RWPE2 (cell line): ENCODE measurements at regions not wholly inside any gene's neighbourhood (a gene's known extent, or its start where the extent isn't known, plus 50 kb on each side); places are given as distances from the start of the nearest gene placed in this dataset.
A peak's percentile ranks its signal among the peaks of the same experiment; 100 is the strongest.

Experiments used
- ATAC-seq: fragments of 200-7000 bp; cut with Tn5 transposase; 3 replicates; pipeline ENCODE4 v1.9.1; 2021; ENCODE audit warnings: low read depth
- DNase-seq: peaks from one replicate; pipeline ENCODE4 v3.0.0-alpha.2; 2020; ENCODE audit warnings: low spot score
- H3K27ac ChIP-seq: fragments of 450-650 bp; 2 replicates; pipeline ENCODE4 v1.5.1; 2017; ENCODE audit warnings: mild to moderate bottlenecking; ENCODE audit not compliant: poor library complexity, severe bottlenecking
- H3K27me3 ChIP-seq: fragments of 250-450 bp; sonication (Bioruptor Pico); 2 replicates; pipeline ENCODE4 v1.5.1; 2021; ENCODE audit warnings: mild to moderate bottlenecking, moderate library complexity; ENCODE audit not compliant: insufficient read depth, poor library complexity, severe bottlenecking
- H3K36me3 ChIP-seq: fragments of 250-450 bp; sonication (Bioruptor Pico); 2 replicates; pipeline ENCODE4 v1.5.1; 2020; ENCODE audit warnings: low read depth, mild to moderate bottlenecking, moderate library complexity
- H3K4me1 ChIP-seq: fragments of 250-450 bp; sonication (Bioruptor Pico); 2 replicates; pipeline ENCODE4 v1.5.1; 2021; ENCODE audit warnings: mild to moderate bottlenecking, moderate library complexity; ENCODE audit not compliant: insufficient read depth, poor library complexity, severe bottlenecking
- H3K4me3 ChIP-seq: fragments of 250-450 bp; sonication (Bioruptor Pico); 2 replicates; pipeline ENCODE4 v1.5.1; 2021; ENCODE audit warnings: mild to moderate bottlenecking, moderate library complexity; ENCODE audit not compliant: severe bottlenecking
- H3K9me3 ChIP-seq: fragments of 250-450 bp; sonication (Bioruptor Pico); 2 replicates; pipeline ENCODE4 v1.5.1; 2021; ENCODE audit warnings: mild to moderate bottlenecking, moderate library complexity; ENCODE audit not compliant: severe bottlenecking
- CTCF ChIP-seq: fragments of 450-650 bp; IDR thresholded peaks from one replicate; pipeline ENCODE4 v1.5.1; 2017; ENCODE audit warnings: mild to moderate bottlenecking, moderate library complexity; ENCODE audit not compliant: poor library complexity, severe bottlenecking

- no peak for DNase-seq
- no peak for TF ChIP-seq CTCF
- no peak overlapping the region for H3K4me3 ChIP-seq
- no peaks in the 10 kb centered on the region for H3K36me3 ChIP-seq
- no peaks in the 10 kb centered on the region for H3K27me3 ChIP-seq
- no peaks in the 10 kb centered on the region for H3K4me1 ChIP-seq
- no peaks in the 10 kb centered on the region for H3K9me3 ChIP-seq
- ATAC-seq: no peak
- H3K27ac ChIP-seq: no peak overlapping the region
Measured at GRCh38 chr3:88707837-88708236, 399.6 kb upstream of the EPHA3 start.

DNA sequence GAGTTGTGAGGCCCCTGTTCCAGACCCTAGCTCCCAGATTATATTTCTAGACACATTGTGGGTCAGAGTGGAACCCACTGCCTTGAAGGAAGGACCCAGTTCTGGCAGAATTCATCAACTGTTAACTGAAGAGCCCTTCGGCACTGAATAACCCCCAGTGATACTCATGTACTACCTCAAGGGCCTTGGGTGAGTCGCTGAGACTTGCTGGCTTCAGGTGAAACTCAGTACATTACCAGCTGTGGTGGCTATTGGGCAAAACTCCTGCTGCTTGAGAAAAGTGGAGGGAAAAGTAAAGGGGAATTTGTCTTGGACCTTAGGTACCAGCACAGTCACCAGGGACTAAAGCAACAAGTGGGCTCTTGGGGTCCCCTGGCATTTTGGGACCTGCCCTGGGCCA is 394.9 kb upstream of the EPHA3 start:
- ATAC-seq: no peak
- no peaks in the 10 kb centered on the region for H3K36me3 ChIP-seq

GRCh38 chr3:88713233-88713691 is 394.2 kb upstream of the EPHA3 start:
- no peak overlapping the region for H3K4me3 ChIP-seq
- DNase-seq (peak; percentile 42), ATAC-seq (peak; percentile 89)
- H3K27me3 ChIP-seq: no peaks in the 10 kb centered on the region
- H3K4me1 ChIP-seq: no peaks in the 10 kb centered on the region
- H3K27ac ChIP-seq: peak overlapping the region; percentile 77
- no peaks in the 10 kb centered on the region for H3K36me3 ChIP-seq
- TF ChIP-seq CTCF: no peak
- H3K9me3 ChIP-seq: no peaks in the 10 kb centered on the region

More for the DNA sequence above, 394.9 kb upstream of the EPHA3 start:
- Histone ChIP-seq H3K4me1 (no peaks in the 10 kb centered on the region), H3K27me3 (no peaks in the 10 kb centered on the region), H3K4me3 (no peak overlapping the region), H3K9me3 (no peaks in the 10 kb centered on the region), H3K27ac (peak overlapping the region; percentile 77)
- no peak for TF ChIP-seq CTCF
- DNase-seq: no peak

DNA sequence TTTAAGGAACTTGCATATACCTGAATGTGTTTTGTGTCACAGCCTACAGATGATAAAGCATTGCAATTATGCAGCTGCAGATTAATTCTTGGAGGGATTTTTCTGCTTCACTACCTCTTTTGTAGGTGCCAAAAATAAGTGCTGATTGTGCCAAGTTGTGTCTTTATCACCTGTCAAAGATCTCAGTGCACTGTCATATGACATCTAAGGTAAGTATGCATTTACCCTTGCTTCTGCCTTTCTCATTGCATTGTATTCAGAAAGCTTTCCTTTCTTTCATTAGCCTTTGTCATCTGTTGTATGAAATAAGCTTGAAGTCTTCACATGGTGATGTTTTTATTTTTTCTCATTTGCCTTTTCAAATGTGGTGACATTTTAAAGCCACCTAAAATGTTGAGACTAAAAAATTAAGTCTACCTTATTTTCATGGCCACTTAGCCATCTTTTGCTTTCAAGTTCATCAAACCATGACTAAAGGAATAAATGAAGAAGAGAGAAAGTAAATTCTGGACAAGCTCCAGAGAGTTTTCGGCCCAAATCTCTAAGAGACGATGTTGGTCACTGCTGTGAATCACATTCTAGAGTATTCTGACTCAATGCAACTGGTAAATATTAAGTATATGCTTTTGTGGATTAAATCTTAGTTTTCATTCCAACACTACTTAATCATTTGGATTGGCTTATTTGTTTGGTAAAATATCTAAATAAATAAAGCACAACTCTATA is 381.8 kb upstream of the EPHA3 start:
- Histone ChIP-seq H3K9me3 (peaks cover 2% of the 10 kb centered on the region), H3K27me3 (no peaks in the 10 kb centered on the region), H3K4me3 (no peak overlapping the region), H3K36me3 (no peaks in the 10 kb centered on the region), H3K4me1 (no peaks in the 10 kb centered on the region), H3K27ac (no peak overlapping the region)
- ATAC-seq (no peak), DNase-seq (no peak)
- TF ChIP-seq CTCF: no peak

DNA sequence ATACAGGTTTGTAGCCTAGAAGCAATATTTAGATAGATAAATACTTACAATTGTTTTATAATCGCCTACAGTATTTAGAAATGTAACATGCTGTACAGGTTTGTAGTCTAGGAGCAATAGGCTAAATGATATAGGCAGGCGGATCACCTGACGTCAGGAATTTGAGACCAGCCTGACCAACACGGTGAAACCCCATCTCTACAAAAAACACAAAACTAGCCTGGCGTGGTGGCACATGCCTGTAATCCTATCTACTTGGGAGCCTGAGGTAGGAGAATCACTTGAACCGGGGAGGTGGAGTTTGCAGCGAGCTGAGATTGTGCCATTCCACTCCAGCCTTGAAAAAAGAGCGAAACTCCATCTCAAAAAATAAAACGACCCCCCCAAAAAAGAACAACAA is 375.2 kb upstream of the EPHA3 start:
- DNase-seq (no peak), ATAC-seq (no peak)
- Histone ChIP-seq H3K4me3 (no peak overlapping the region), H3K4me1 (no peaks in the 10 kb centered on the region), H3K36me3 (no peaks in the 10 kb centered on the region), H3K9me3 (no peaks in the 10 kb centered on the region), H3K27me3 (no peaks in the 10 kb centered on the region), H3K27ac (no peak overlapping the region)
- no peak for TF ChIP-seq CTCF
